Trophoblast cell (in vitro differentiated cells and primary cell): ENCODE measurements at regions not wholly inside any gene's neighbourhood (a gene's known extent, or its start where the extent isn't known, plus 50 kb on each side); places are given as distances from the start of the nearest gene placed in this dataset.
"Not testable (repeated sequence)": the region's sequence is repeated elsewhere in the genome, so short reads cannot be mapped to it uniquely, and the experiment has no call there.

Experiments used
- DNase-seq, 2 donors: peaks; one replicate each; pipeline ENCODE4 v3.0.0-alpha.2; 2016
- H2AFZ ChIP-seq: 2 replicates; pipeline ENCODE4 v1.6.1; 2013; ENCODE audit warnings: low read length, moderate library complexity, mild to moderate bottlenecking; ENCODE audit not compliant: insufficient read depth, poor library complexity
- H2AK5ac ChIP-seq: 2 replicates; pipeline ENCODE4 v1.6.1; 2013; ENCODE audit warnings: mild to moderate bottlenecking, low read length
- H2BK120ac ChIP-seq: 2 replicates; pipeline ENCODE4 v1.6.1; 2013; ENCODE audit warnings: low read length, mild to moderate bottlenecking, moderate library complexity; ENCODE audit not compliant: insufficient read depth, poor library complexity
- H2BK12ac ChIP-seq: 2 replicates; pipeline ENCODE4 v1.6.1; 2013; ENCODE audit warnings: mild to moderate bottlenecking, low read length, moderate library complexity
- H2BK5ac ChIP-seq: 2 replicates; pipeline ENCODE4 v1.6.1; 2013; ENCODE audit warnings: low read length, low read depth, moderate library complexity, mild to moderate bottlenecking; ENCODE audit not compliant: poor library complexity
- H3K14ac ChIP-seq: 2 replicates; pipeline ENCODE4 v1.6.1; 2013; ENCODE audit warnings: mild to moderate bottlenecking, low read length
- H3K18ac ChIP-seq: 2 replicates; pipeline ENCODE4 v1.6.1; 2013; ENCODE audit warnings: mild to moderate bottlenecking, low read length
- H3K23ac ChIP-seq: 2 replicates; pipeline ENCODE4 v1.6.1; 2013; ENCODE audit warnings: low read length
- H3K27ac ChIP-seq: 2 replicates; pipeline ENCODE4 v1.5.1; 2013; ENCODE audit warnings: low read depth, mild to moderate bottlenecking, inconsistent platforms, low read length, moderate library complexity
- H3K27me3 ChIP-seq: 2 replicates; pipeline ENCODE4 v1.6.1; 2013; ENCODE audit warnings: inconsistent platforms, mild to moderate bottlenecking, low read length, moderate library complexity; ENCODE audit not compliant: insufficient read depth
- H3K36me3 ChIP-seq, 2 experiments: 1 replicate in 1 of 2; 2 replicates in 1 of 2; pipeline ENCODE4 v1.6.1; 2013; ENCODE audit warnings: low read length in 2 of 2, mild to moderate bottlenecking in 2 of 2, moderate library complexity in 1 of 2; ENCODE audit not compliant: insufficient read depth in 2 of 2, control insufficient read depth in 1 of 2
- H3K4ac ChIP-seq: 2 replicates; pipeline ENCODE4 v1.6.1; 2013; ENCODE audit warnings: low read depth, mild to moderate bottlenecking, low read length, moderate library complexity
- H3K4me1 ChIP-seq, 2 experiments: 1 replicate in 1 of 2; 2 replicates in 1 of 2; pipeline ENCODE4 v1.6.1; 2013; ENCODE audit warnings: low read length in 2 of 2, mild to moderate bottlenecking in 2 of 2, moderate library complexity in 1 of 2; ENCODE audit not compliant: insufficient read depth in 2 of 2, control insufficient read depth in 1 of 2
- H3K4me2 ChIP-seq: 2 replicates; pipeline ENCODE4 v1.6.1; 2013; ENCODE audit warnings: inconsistent platforms, mild to moderate bottlenecking, low read length, moderate library complexity
- H3K4me3 ChIP-seq: 2 replicates; pipeline ENCODE4 v1.5.1; 2013; ENCODE audit warnings: mild to moderate bottlenecking, low read depth, low read length, inconsistent platforms
- H3K79me1 ChIP-seq: one replicate; pipeline ENCODE4 v1.6.1; 2013; ENCODE audit warnings: low read length
- H3K79me2 ChIP-seq: 2 replicates; pipeline ENCODE4 v1.6.1; 2013; ENCODE audit warnings: low read length, mild to moderate bottlenecking; ENCODE audit not compliant: control insufficient read depth, insufficient read depth, poor library complexity
- H3K9ac ChIP-seq: 2 replicates; pipeline ENCODE4 v1.6.1; 2013; ENCODE audit warnings: mild to moderate bottlenecking, low read length
- H3K9me3 ChIP-seq: 2 replicates; pipeline ENCODE4 v1.6.1; 2013; ENCODE audit warnings: low read depth, mild to moderate bottlenecking, control low read depth, inconsistent platforms, low read length; ENCODE audit not compliant: insufficient read depth
- H4K12ac ChIP-seq: 2 replicates; pipeline ENCODE4 v1.6.1; 2013; ENCODE audit warnings: low read depth, mild to moderate bottlenecking, low read length, moderate library complexity
- H4K8ac ChIP-seq: 2 replicates; pipeline ENCODE4 v1.6.1; 2013; ENCODE audit warnings: low read depth, mild to moderate bottlenecking, low read length, moderate library complexity
- H4K91ac ChIP-seq: one replicate; pipeline ENCODE4 v1.6.1; 2013; ENCODE audit warnings: low read depth, mild to moderate bottlenecking, low read length, moderate library complexity
- WGBS: extraction: QIAGEN DNeasy Blood & Tissue Kit; methylation state at CpG from one replicate; pipeline ENCODE4 v1.1.7; 2013; ENCODE audit warnings: missing lambda C conversion rate; ENCODE audit not compliant: insufficient read length, insufficient coverage; ENCODE audit errors: extremely low coverage; 5-methylcytosine and 5-hydroxymethylcytosine counted together

DNA sequence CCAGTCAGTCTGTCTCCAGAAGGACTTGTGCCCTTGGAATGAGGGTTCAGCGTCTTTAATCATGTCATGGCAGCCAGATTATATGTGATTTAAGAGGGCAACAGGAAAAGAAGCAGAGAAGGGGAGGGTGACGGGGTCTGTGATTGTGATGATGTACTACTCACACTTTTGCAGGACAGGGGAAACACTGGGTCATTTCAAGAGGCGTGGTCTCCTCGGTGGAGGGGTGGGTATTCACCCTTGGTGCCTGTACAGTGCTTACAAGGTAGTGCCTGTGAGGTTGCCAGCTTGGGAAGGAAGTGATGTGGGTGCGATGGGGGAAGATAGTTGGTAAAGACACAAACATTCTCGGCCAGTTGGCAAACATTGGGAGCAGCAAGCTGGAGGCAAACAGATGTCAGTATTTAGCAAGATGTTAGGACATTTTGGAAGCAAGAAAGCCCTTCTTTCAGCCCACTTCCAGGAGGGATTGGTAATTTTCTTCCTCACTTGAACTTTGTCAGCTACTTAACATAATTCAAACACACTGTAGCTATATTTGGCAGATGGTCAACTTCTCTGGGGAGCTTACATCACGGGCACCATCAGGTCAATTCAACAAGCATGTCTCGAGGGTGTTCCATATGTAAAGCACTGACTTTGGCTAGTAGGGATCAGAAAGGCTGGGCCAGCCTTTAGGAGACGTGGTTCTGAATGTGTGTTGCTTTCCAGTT lies 71.4 kb upstream of the ROPN1 start:
- Histone ChIP-seq H3K9me3 (no peaks in the 10 kb centered on the region), H3K4me1 (no peaks in the 10 kb centered on the region), H3K4me3 (no peak overlapping the region), H3K4me2 (no peak overlapping the region), H2BK12ac (no peak overlapping the region), H2AFZ (no peak overlapping the region), H2BK120ac (no peak overlapping the region), H3K9ac (no peak overlapping the region), H3K36me3 (no peaks in the 10 kb centered on the region), H2AK5ac (no peak overlapping the region), H3K27me3 (no peaks in the 10 kb centered on the region), H3K27ac (no peak overlapping the region), H4K91ac (no peak overlapping the region), H3K4ac (no peak overlapping the region), H3K18ac (no peak overlapping the region), H3K79me2 (no peaks in the 10 kb centered on the region), H4K8ac (no peak overlapping the region), H2BK5ac (no peak overlapping the region), H3K23ac (no peak overlapping the region), H3K79me1 (no peaks in the 10 kb centered on the region), H3K14ac (no peak overlapping the region), H4K12ac (no peak overlapping the region)
- no peak for DNase-seq
- WGBS, result no CpG with 5 or more reads among the region's 9 CpGs

DNA sequence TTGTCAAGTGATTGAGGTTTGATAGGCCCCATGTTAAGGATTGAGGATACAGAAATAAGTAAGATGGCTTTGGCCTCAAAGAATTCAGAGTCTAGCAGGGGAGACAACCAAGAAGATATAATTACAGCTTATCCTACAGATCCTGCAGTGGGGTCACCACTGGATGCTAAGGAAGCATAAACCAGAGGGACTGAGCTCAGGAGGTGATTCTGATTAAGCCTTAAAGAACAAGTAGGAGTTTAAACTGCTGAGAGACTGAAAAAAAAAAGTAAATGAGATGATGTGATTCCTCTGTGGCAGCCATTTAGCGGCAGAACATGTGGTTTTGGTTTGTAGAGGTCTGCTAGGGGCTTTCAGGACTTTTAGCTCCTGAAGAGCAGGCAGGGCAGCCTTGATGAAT lies 72.1 kb upstream of the ROPN1 start:
- H2BK120ac ChIP-seq, result no peak overlapping the region
- H3K27me3 ChIP-seq, result no peaks in the 10 kb centered on the region
- H4K12ac ChIP-seq, result no peak overlapping the region
- H3K4me1 ChIP-seq, result no peaks in the 10 kb centered on the region
- H3K14ac ChIP-seq, result no peak overlapping the region
- H3K4me2 ChIP-seq, result no peak overlapping the region
- no peaks in the 10 kb centered on the region for H3K79me1 ChIP-seq
- no CpG with 5 or more reads among the region's 1 CpG for WGBS
- H3K18ac ChIP-seq, result no peak overlapping the region
- DNase-seq, result no peak
- no peak overlapping the region for H2BK5ac ChIP-seq
- no peaks in the 10 kb centered on the region for H3K36me3 ChIP-seq
- no peak overlapping the region for H3K23ac ChIP-seq
- no peak overlapping the region for H3K27ac ChIP-seq
- H3K9me3 ChIP-seq, result no peaks in the 10 kb centered on the region
- H2AK5ac ChIP-seq, result no peak overlapping the region
- H4K91ac ChIP-seq, result no peak overlapping the region
- H4K8ac ChIP-seq, result no peak overlapping the region
- H3K4ac ChIP-seq, result no peak overlapping the region
- no peak overlapping the region for H3K4me3 ChIP-seq
- H2BK12ac ChIP-seq, result no peak overlapping the region
- H3K79me2 ChIP-seq, result no peaks in the 10 kb centered on the region
- no peak overlapping the region for H2AFZ ChIP-seq
- H3K9ac ChIP-seq, result no peak overlapping the region

- H3K4ac ChIP-seq, result not testable (repeated sequence)
These were observed 74.6 kb upstream of the ROPN1 start for GRCh38 chr3:124066543-124066942.

DNA sequence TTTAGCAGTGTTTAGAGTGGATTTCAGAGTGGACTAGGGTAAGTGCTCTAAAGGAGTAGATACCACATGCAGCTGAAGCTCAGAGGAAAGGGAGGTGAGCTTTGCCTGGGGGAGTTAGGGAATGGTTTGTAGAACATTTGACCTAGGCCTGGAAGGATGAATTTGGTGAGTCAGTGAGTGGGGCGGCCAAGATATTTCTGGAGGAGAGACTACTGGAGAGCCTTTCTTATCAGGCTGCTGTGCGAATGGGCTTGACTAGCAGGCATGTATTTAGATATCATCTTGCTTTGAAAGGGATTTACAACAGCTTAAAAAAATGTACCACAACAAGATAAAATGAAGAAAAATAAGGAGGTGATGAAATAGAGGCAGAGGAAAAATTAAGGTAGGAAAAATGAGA lies 77.8 kb upstream of the ROPN1 start:
- no CpG with 5 or more reads among the region's 2 CpGs for WGBS
- H2BK12ac ChIP-seq, H3K18ac ChIP-seq, H3K27me3 ChIP-seq, H3K4ac ChIP-seq, H3K4me1 ChIP-seq, H3K79me2 ChIP-seq, H3K79me1 ChIP-seq, H4K8ac ChIP-seq, H4K12ac ChIP-seq, H3K4me2 ChIP-seq, H2AK5ac ChIP-seq, H3K23ac ChIP-seq, H3K36me3 ChIP-seq, H2BK5ac ChIP-seq, H4K91ac ChIP-seq, H2AFZ ChIP-seq, H3K9me3 ChIP-seq, H3K27ac ChIP-seq, H3K4me3 ChIP-seq, H3K9ac ChIP-seq, H2BK120ac ChIP-seq, H3K14ac ChIP-seq: not testable (repeated sequence)
- DNase-seq, result peak; percentile 42 to 66

More at GRCh38 chr3:124066543-124066942, 74.6 kb upstream of the ROPN1 start:
- not testable (repeated sequence) for H3K36me3 ChIP-seq, H4K12ac ChIP-seq, H3K9me3 ChIP-seq, H3K9ac ChIP-seq, H4K91ac ChIP-seq, H2AK5ac ChIP-seq, H3K14ac ChIP-seq, H2AFZ ChIP-seq, H3K79me2 ChIP-seq, H3K79me1 ChIP-seq, DNase-seq, H3K4me3 ChIP-seq, H3K27me3 ChIP-seq, H2BK120ac ChIP-seq, H3K4me2 ChIP-seq, H2BK5ac ChIP-seq, H3K23ac ChIP-seq, H3K4me1 ChIP-seq, H2BK12ac ChIP-seq, H3K27ac ChIP-seq, H4K8ac ChIP-seq, H3K18ac ChIP-seq
- WGBS, result no CpG with 5 or more reads among the region's 3 CpGs
